ENCODE measurements at regions not wholly inside any gene's neighbourhood (a gene's known extent, or its start where the extent isn't known, plus 50 kb on each side); places are given as distances from the start of the nearest gene placed in this dataset.
A peak's percentile ranks its signal among the peaks of the same experiment; 100 is the strongest.

DNA sequence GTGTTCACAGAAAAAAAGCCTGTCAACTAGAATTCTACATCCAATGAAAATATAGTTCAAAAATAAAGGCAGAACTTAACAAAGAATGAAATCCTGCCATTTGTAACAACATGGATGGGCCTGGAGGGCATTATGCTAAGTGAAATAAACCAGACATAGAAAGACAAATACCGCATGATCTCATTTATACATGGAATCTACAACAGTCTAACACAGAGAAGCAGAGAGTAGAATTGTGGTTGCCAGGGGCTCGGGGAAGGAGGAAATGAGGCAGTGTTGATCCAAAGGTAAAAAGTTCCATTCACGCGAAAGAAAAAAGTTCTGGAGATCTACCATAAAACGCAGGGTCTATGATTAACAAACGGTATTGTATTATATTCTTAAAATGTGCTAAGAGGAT is 282.6 kb downstream of the MRPL39 start:
- no peak overlapping the region for H3K27ac ChIP-seq (ENCODE audit: low read depth, low read length)
- no peak overlapping the region for H4K91ac ChIP-seq (ENCODE audit: low read depth, low read length)
- H2AFZ ChIP-seq (ENCODE audit: insufficient read depth, low read length, poor library complexity), result no peak overlapping the region
- H4K8ac ChIP-seq (ENCODE audit: low read depth, low read length), result no peak overlapping the region
- no peak overlapping the region for H4K12ac ChIP-seq (ENCODE audit: low read depth, low read length)
- no peaks in the 10 kb centered on the region for H3K27me3 ChIP-seq (ENCODE audit: insufficient read depth, low read length)
- H3K4me1 ChIP-seq (ENCODE audit: control insufficient read depth in 1 of 2, insufficient read depth in 2 of 2, low read length in 2 of 2), result no peaks in the 10 kb centered on the region
- no CpG with 5 or more reads among the region's 6 CpGs for WGBS (ENCODE audit: extremely low coverage, insufficient coverage, insufficient read length)
- H2BK5ac ChIP-seq (ENCODE audit: low read depth, low read length, poor library complexity), result no peak overlapping the region
- H2BK12ac ChIP-seq (ENCODE audit: low read length), result no peak overlapping the region
- no peak overlapping the region for H3K14ac ChIP-seq (ENCODE audit: low read length)
- no peak overlapping the region for H2BK120ac ChIP-seq (ENCODE audit: insufficient read depth, low read length, poor library complexity)
- H3K4me2 ChIP-seq (ENCODE audit: low read length), result no peak overlapping the region
- no peak for DNase-seq
- no peaks in the 10 kb centered on the region for H3K9me3 ChIP-seq (ENCODE audit: insufficient read depth, low read depth, low read length)
- no peak overlapping the region for H3K18ac ChIP-seq (ENCODE audit: low read length)
- no peak overlapping the region for H3K4me3 ChIP-seq (ENCODE audit: low read depth, low read length)
- H3K36me3 ChIP-seq (ENCODE audit: control insufficient read depth in 1 of 2, insufficient read depth in 2 of 2, low read length in 2 of 2), result no peaks in the 10 kb centered on the region
- no peak overlapping the region for H3K23ac ChIP-seq (ENCODE audit: low read length)
- H3K79me1 ChIP-seq (ENCODE audit: low read length), result no peaks in the 10 kb centered on the region
- H3K4ac ChIP-seq (ENCODE audit: low read depth, low read length), result no peak overlapping the region
- H2AK5ac ChIP-seq (ENCODE audit: low read length), result no peak overlapping the region
- no peaks in the 10 kb centered on the region for H3K79me2 ChIP-seq (ENCODE audit: control insufficient read depth, insufficient read depth, low read length, poor library complexity)
- H3K9ac ChIP-seq (ENCODE audit: low read length), result no peak overlapping the region

DNA sequence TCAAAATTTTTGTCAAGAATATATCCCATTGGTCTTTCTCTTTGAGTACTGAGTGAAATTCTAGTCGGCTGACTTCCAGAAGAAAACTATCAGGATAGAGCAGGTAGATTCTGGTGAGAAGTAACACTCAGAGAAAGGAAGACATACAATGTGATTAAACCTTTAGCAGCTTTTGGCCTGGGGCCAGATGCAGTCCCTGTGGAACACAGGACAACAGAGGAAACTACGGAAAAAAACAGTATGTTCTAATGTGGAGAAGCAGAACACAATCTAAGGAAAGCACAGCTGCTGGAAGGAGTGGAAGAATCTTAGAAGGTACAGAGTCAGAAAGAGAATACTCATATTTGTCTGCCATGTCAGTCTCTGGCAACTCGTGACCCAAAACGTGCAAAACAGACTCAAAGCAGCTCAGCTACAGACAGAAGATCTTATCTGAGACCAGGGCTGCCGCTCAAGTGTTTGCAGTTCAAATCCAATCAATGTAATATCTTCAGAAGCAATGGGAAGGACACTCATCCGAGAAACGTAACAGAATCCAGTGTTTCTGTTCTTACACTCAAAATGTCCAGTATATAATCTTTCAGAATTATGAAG is 283.8 kb downstream of the MRPL39 start:
- Histone ChIP-seq H2AFZ (ENCODE audit: insufficient read depth, low read length, poor library complexity) (no peak overlapping the region), H4K12ac (ENCODE audit: low read depth, low read length) (no peak overlapping the region), H3K79me2 (ENCODE audit: control insufficient read depth, insufficient read depth, low read length, poor library complexity) (no peaks in the 10 kb centered on the region), H4K8ac (ENCODE audit: low read depth, low read length) (no peak overlapping the region), H3K4ac (ENCODE audit: low read depth, low read length) (no peak overlapping the region), H3K18ac (ENCODE audit: low read length) (no peak overlapping the region), H3K4me1 (ENCODE audit: control insufficient read depth in 1 of 2, insufficient read depth in 2 of 2, low read length in 2 of 2) (no peaks in the 10 kb centered on the region), H3K36me3 (ENCODE audit: control insufficient read depth in 1 of 2, insufficient read depth in 2 of 2, low read length in 2 of 2) (no peaks in the 10 kb centered on the region), H3K79me1 (ENCODE audit: low read length) (no peaks in the 10 kb centered on the region), H2BK5ac (ENCODE audit: low read depth, low read length, poor library complexity) (no peak overlapping the region), H3K27me3 (ENCODE audit: insufficient read depth, low read length) (no peaks in the 10 kb centered on the region), H4K91ac (ENCODE audit: low read depth, low read length) (no peak overlapping the region), H3K4me3 (ENCODE audit: low read depth, low read length) (no peak overlapping the region), H2BK12ac (ENCODE audit: low read length) (no peak overlapping the region), H3K4me2 (ENCODE audit: low read length) (no peak overlapping the region), H2AK5ac (ENCODE audit: low read length) (no peak overlapping the region), H3K14ac (ENCODE audit: low read length) (no peak overlapping the region), H2BK120ac (ENCODE audit: insufficient read depth, low read length, poor library complexity) (no peak overlapping the region), H3K23ac (ENCODE audit: low read length) (no peak overlapping the region), H3K9ac (ENCODE audit: low read length) (no peak overlapping the region), H3K27ac (ENCODE audit: low read depth, low read length) (peak overlapping the region; percentile 62), H3K9me3 (ENCODE audit: insufficient read depth, low read depth, low read length) (no peaks in the 10 kb centered on the region)
- no peak for DNase-seq
- WGBS (ENCODE audit: extremely low coverage, insufficient coverage, insufficient read length), result no CpG with 5 or more reads among the region's 7 CpGs

GRCh38 chr21:25314247-25314646 is 293.0 kb downstream of the MRPL39 start:
- Histone ChIP-seq H3K18ac (ENCODE audit: low read length) (no peak overlapping the region), H3K27me3 (ENCODE audit: insufficient read depth, low read length) (no peaks in the 10 kb centered on the region), H4K91ac (ENCODE audit: low read depth, low read length) (no peak overlapping the region), H3K36me3 (ENCODE audit: control insufficient read depth in 1 of 2, insufficient read depth in 2 of 2, low read length in 2 of 2) (no peaks in the 10 kb centered on the region), H3K4ac (ENCODE audit: low read depth, low read length) (no peak overlapping the region), H3K79me1 (ENCODE audit: low read length) (no peaks in the 10 kb centered on the region), H3K23ac (ENCODE audit: low read length) (no peak overlapping the region), H2BK12ac (ENCODE audit: low read length) (no peak overlapping the region), H3K79me2 (ENCODE audit: control insufficient read depth, insufficient read depth, low read length, poor library complexity) (no peaks in the 10 kb centered on the region), H3K4me3 (ENCODE audit: low read depth, low read length) (no peak overlapping the region), H2BK120ac (ENCODE audit: insufficient read depth, low read length, poor library complexity) (no peak overlapping the region), H3K14ac (ENCODE audit: low read length) (no peak overlapping the region), H4K12ac (ENCODE audit: low read depth, low read length) (no peak overlapping the region), H3K9ac (ENCODE audit: low read length) (no peak overlapping the region), H3K4me1 (ENCODE audit: control insufficient read depth in 1 of 2, insufficient read depth in 2 of 2, low read length in 2 of 2) (no peaks in the 10 kb centered on the region), H2AFZ (ENCODE audit: insufficient read depth, low read length, poor library complexity) (no peak overlapping the region), H3K27ac (ENCODE audit: low read depth, low read length) (no peak overlapping the region), H3K4me2 (ENCODE audit: low read length) (no peak overlapping the region), H4K8ac (ENCODE audit: low read depth, low read length) (no peak overlapping the region), H2AK5ac (ENCODE audit: low read length) (no peak overlapping the region), H3K9me3 (ENCODE audit: insufficient read depth, low read depth, low read length) (no peaks in the 10 kb centered on the region), H2BK5ac (ENCODE audit: low read depth, low read length, poor library complexity) (no peak overlapping the region)
- no peak for DNase-seq
- WGBS (ENCODE audit: extremely low coverage, insufficient coverage, insufficient read length), result no CpG with 5 or more reads among the region's 1 CpG

GRCh38 chr21:25313829-25314228 is 293.5 kb downstream of the MRPL39 start:
- Histone ChIP-seq H3K4me2 (ENCODE audit: low read length) (no peak overlapping the region), H3K4ac (ENCODE audit: low read depth, low read length) (no peak overlapping the region), H3K9me3 (ENCODE audit: insufficient read depth, low read depth, low read length) (peaks cover 3% of the 10 kb centered on the region), H2BK120ac (ENCODE audit: insufficient read depth, low read length, poor library complexity) (no peak overlapping the region), H3K79me1 (ENCODE audit: low read length) (no peaks in the 10 kb centered on the region), H3K4me3 (ENCODE audit: low read depth, low read length) (no peak overlapping the region), H3K14ac (ENCODE audit: low read length) (no peak overlapping the region), H3K27me3 (ENCODE audit: insufficient read depth, low read length) (no peaks in the 10 kb centered on the region), H2AK5ac (ENCODE audit: low read length) (no peak overlapping the region), H3K4me1 (ENCODE audit: control insufficient read depth in 1 of 2, insufficient read depth in 2 of 2, low read length in 2 of 2) (no peaks in the 10 kb centered on the region), H3K18ac (ENCODE audit: low read length) (no peak overlapping the region), H4K8ac (ENCODE audit: low read depth, low read length) (no peak overlapping the region), H4K12ac (ENCODE audit: low read depth, low read length) (no peak overlapping the region), H3K23ac (ENCODE audit: low read length) (no peak overlapping the region), H2BK5ac (ENCODE audit: low read depth, low read length, poor library complexity) (no peak overlapping the region), H3K27ac (ENCODE audit: low read depth, low read length) (no peak overlapping the region), H3K36me3 (ENCODE audit: control insufficient read depth in 1 of 2, insufficient read depth in 2 of 2, low read length in 2 of 2) (no peaks in the 10 kb centered on the region), H3K9ac (ENCODE audit: low read length) (no peak overlapping the region), H2BK12ac (ENCODE audit: low read length) (no peak overlapping the region), H2AFZ (ENCODE audit: insufficient read depth, low read length, poor library complexity) (no peak overlapping the region), H4K91ac (ENCODE audit: low read depth, low read length) (no peak overlapping the region), H3K79me2 (ENCODE audit: control insufficient read depth, insufficient read depth, low read length, poor library complexity) (no peaks in the 10 kb centered on the region)
- WGBS (ENCODE audit: extremely low coverage, insufficient coverage, insufficient read length), result no CpG with 5 or more reads among the region's 3 CpGs
- DNase-seq, result no peak
